ENCODE measurements at regions not wholly inside any gene's neighbourhood (a gene's known extent, or its start where the extent isn't known, plus 50 kb on each side); places are given as distances from the start of the nearest gene placed in this dataset.
"Not testable (repeated sequence)": the region's sequence is repeated elsewhere in the genome, so short reads cannot be mapped to it uniquely, and the experiment has no call there.

- TF ChIP-seq POLR2A, CTCF, EP300 (IDR thresholded peaks at IDR 0.05): not testable (repeated sequence)
Measured at GRCh38 chr21:13304901-13305300, 304.7 kb upstream of the POTED start.

Data from tibial nerve (tissue), 4 donors.